ENCODE measurements at regions not wholly inside any gene's neighbourhood (a gene's known extent, or its start where the extent isn't known, plus 50 kb on each side); places are given as distances from the start of the nearest gene placed in this dataset.

DNA sequence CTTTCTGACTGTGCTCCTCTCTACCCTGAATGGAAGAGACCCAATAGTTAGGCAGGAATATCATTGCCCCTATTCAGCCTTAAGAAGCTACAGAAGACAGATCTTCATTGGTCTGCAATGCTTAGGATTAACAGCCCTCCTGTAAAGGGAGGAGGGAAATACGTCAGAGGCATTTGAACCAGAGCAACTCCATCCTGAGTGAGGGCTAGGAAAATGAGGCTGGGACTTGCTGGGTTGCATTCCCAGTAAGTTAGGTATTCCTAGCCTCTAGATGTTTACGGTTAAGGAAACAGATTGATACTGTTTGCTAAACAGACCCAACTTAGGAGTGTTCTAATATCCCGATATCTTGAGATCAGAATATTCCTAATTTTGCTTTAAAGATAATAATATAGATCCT lies 63.5 kb downstream of the PCDH18 start:
- Histone ChIP-seq H3K9me3 (no peaks in the 10 kb centered on the region), H3K27me3 (no peaks in the 10 kb centered on the region), H3K36me3 (no peaks in the 10 kb centered on the region), H3K4me3 (no peak overlapping the region)
- no peak for DNase-seq

DNA sequence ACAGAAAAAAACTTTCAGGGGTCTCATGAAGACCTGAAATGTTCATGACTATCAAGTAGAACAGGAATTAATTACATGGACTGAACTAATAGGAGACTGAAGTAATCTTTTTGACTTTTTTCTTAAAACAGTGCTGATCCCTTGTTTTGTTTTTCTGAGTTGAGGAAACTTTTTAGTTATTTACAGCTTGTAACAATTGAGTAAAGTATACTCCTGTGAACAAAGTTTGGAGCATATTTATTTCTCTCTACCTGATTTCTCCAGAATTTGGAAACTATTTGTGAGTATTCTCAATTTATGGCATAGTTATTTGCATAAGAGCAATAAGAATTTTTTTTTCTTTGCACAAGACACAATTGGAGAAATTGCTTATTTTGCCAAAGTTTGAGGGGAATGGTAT lies 64.8 kb downstream of the PCDH18 start:
- DNase-seq, result no peak
- Histone ChIP-seq H3K36me3 (no peaks in the 10 kb centered on the region), H3K4me3 (no peak overlapping the region), H3K9me3 (no peaks in the 10 kb centered on the region), H3K27me3 (no peaks in the 10 kb centered on the region)

DNA sequence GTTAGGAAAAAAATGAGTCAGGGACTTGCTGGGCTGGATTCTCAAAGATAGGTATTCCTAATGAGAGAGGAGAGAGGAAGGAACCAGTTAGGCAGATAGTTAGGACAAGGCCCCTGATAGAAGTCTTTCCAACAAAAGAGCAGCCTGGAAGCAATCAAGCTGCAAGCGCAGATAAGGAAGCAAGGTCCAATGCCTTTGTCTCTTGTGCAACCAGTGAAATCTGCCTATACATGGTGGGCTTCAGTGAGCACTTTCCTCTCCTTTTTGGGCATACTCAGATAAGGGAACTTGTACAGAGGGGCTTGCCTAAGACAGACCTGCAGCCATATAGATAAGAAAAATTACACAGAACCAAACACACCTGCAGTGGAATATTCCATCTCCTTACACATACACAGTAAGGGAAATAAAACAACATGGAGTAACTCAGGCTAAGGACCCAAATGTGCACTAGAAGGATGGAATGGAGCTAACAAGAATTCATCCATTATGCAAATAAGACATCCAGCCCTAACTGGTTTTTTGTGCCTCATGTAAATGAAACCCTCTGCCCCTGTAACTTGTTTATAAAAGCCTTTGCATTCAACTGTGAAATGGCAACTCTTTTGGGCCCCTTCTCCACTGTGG lies 68.8 kb downstream of the PCDH18 start:
- Histone ChIP-seq H3K27me3 (no peaks in the 10 kb centered on the region), H3K4me3 (no peak overlapping the region), H3K36me3 (no peaks in the 10 kb centered on the region), H3K9me3 (no peaks in the 10 kb centered on the region)
- no peak for DNase-seq

DNA sequence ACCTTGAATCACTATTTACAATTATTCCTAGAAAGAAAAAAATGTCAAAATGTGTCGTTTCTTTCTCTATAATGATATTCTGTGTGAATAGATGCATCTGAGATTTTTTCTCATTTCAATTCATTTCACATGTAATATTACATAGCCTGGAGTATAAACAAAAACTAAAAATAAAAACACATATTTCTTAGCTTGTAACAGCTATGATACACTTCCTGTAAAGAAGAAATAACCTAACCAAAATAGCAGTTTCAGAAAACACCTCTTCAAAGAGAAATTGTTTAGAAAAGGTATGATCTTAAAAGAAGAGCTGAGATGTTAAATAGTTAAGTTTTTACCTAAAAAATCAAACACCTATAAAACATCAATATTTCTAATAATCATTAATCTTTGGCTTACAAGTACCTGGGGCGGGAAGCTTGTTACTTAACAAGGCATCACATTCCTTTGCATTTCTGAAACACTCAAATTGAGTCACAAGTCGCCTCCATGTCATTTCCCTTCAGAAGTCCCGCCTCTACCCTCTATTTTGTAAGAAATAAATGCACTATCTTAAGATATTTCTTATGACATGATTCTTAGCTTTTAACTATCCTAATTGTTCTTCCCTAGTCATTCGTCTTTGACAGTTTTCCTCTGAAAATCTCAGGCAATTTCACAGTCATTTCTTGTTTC lies 76.5 kb downstream of the PCDH18 start:
- H3K36me3 ChIP-seq, result no peaks in the 10 kb centered on the region
- no peak overlapping the region for H3K4me3 ChIP-seq
- DNase-seq, result no peak
- no peaks in the 10 kb centered on the region for H3K9me3 ChIP-seq
- H3K27me3 ChIP-seq, result no peaks in the 10 kb centered on the region

DNA sequence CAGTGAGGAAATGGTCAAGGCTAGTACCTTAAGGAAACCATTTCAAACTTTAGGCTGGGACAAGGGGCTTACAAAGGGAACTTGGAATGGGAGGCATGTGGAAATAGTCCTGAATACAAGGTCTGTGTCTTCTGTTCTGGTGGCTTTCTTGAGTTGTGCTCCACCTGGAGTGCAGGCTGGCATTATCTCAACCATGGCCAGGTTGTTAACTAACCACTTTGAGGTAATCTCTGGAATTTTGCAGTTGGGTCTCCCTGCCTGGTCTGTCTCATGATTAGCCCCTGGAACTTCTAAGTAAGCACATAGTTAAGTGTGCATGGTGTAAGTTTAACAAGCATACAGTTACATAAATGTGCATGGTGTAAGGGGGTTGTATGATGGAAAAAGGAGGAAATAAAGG lies 77.5 kb downstream of the PCDH18 start:
- Histone ChIP-seq H3K36me3 (no peaks in the 10 kb centered on the region), H3K9me3 (no peaks in the 10 kb centered on the region), H3K4me3 (no peak overlapping the region), H3K27me3 (no peaks in the 10 kb centered on the region)
- no peak for DNase-seq

DNA sequence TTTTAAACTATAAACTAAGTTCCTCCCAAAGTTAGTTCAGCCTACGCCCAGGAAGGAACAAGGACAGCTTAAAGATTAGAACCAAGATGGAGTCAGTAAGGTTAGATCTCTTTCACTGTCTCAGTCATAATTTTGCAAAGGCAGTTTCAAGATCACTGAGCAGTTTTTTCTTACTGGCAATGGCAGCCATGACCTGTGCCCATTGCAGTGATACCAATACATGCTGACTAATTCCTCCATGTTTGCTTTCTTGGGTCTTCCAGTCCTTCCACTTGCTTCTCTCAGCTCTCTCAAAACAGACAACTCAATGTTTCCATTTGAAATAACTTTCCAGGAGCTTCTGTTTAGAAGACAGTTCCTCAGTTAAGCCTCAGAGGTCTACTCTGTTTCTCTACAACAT lies 79.5 kb downstream of the PCDH18 start:
- no peak overlapping the region for H3K4me3 ChIP-seq
- no peaks in the 10 kb centered on the region for H3K9me3 ChIP-seq
- H3K36me3 ChIP-seq, result no peaks in the 10 kb centered on the region
- H3K27me3 ChIP-seq, result no peaks in the 10 kb centered on the region
- DNase-seq, result no peak

DNA sequence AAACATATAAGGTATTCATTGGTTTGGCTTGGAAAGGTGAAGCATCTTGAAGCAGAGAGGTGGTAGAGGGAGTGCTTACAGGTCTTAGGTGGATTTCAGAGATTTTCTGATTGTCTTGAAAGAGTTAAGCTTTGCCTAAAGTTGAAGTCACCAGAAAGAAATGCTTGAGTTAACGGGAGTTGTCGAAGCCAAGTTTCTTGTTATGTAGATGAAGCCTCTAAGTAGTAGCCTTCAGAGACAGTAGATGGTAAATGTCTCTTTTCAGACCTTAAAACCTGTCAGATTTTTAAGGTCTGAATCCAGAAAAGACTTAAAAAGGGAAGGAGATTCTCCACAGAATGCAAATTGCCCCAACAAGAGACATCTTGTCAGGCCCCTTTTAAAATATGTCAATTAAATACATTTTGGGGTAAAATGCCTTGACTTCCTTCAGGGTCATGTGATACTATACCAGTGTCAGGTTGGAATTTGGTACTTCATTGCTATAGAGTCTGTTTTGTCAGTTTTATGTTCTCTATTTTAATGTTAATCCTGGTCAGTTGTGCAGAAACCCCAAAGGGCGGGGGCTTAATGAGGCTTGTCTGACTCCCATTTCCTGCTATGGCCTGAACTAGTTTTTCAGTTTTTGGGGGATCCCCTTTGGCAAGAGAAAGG lies 81.0 kb downstream of the PCDH18 start:
- Histone ChIP-seq H3K9me3 (no peaks in the 10 kb centered on the region), H3K27me3 (no peaks in the 10 kb centered on the region), H3K36me3 (no peaks in the 10 kb centered on the region), H3K4me3 (no peak overlapping the region)
- no peak for DNase-seq

DNA sequence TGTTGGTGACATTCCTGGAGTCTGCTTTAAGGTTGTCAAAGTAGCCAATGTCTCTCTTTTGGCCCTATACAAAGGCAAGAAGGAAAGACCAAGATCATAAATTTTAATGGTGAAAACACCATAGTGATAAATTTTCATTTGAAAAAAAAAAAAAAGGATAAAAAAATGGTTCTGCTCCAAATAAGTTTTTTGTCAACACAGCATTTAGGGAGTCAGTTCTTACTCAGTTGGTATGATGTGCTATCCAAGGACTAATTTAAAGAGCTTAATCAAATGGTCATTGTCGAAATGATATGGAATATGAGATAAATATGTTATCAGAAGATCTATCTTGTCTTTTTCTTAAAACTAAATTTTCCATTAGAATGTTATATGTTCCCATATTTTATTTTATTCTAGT lies 83.9 kb downstream of the PCDH18 start:
- no peak for DNase-seq
- no peaks in the 10 kb centered on the region for H3K27me3 ChIP-seq
- H3K9me3 ChIP-seq, result no peaks in the 10 kb centered on the region
- H3K36me3 ChIP-seq, result no peaks in the 10 kb centered on the region
- H3K4me3 ChIP-seq, result no peak overlapping the region

DNA sequence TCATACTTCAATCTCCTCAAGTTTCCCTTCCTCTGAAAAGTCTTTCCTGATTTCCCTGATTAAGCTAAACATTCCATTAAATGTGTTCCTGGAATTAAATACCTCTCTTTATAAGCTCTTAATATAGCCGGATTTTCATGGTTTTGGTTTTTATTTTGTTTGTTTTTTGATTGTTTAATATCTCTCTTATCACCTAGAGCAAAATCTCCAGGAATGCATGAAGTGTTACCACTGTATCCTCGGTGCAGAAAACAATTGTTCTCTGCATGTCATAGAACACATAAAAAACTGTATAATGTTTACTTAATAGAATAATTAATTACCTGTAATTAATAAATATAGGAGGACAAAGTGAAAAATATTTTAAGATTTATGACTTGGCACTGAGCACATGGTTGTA lies 86.2 kb downstream of the PCDH18 start:
- Histone ChIP-seq H3K9me3 (no peaks in the 10 kb centered on the region), H3K4me3 (no peak overlapping the region), H3K36me3 (no peaks in the 10 kb centered on the region), H3K27me3 (no peaks in the 10 kb centered on the region)
- no peak for DNase-seq

DNA sequence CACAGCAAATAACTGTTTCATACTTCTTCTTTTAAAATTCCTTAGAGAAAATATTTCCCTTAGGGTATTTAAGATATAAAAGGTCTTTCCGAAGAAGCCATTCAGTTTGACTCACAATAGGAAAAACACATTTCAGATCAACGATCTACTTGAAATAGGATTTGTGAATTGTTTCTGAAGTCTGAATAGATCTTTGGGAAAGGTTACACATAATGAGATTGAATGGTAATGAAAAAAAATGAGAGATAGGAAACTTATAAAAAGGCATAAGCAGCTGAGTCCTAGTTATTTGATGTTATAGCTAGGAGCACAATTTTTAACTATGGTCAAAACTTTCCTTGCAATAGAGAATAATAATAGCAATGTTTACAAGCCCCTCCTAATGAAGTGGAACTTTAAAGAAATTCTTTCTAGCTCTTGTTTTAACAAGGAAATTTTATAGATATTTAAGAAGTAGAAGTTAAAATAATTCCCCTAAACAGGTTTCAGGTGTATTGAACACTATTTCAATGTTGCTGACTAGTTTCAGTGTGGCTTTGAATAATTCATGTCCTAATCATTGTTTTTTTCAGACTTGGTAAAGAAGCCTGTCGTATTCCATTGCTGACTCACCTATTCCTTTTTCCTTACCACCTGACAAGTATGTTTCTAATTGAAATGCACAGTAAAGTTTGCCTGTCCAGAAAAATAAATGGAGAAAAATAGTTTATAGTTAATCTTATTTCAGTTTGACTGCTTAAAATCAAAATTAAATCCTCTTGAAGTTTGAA lies 89.1 kb downstream of the PCDH18 start:
- Histone ChIP-seq H3K36me3 (no peaks in the 10 kb centered on the region), H3K4me3 (no peak overlapping the region), H3K27me3 (no peaks in the 10 kb centered on the region), H3K9me3 (no peaks in the 10 kb centered on the region)
- no peak for DNase-seq

DNA sequence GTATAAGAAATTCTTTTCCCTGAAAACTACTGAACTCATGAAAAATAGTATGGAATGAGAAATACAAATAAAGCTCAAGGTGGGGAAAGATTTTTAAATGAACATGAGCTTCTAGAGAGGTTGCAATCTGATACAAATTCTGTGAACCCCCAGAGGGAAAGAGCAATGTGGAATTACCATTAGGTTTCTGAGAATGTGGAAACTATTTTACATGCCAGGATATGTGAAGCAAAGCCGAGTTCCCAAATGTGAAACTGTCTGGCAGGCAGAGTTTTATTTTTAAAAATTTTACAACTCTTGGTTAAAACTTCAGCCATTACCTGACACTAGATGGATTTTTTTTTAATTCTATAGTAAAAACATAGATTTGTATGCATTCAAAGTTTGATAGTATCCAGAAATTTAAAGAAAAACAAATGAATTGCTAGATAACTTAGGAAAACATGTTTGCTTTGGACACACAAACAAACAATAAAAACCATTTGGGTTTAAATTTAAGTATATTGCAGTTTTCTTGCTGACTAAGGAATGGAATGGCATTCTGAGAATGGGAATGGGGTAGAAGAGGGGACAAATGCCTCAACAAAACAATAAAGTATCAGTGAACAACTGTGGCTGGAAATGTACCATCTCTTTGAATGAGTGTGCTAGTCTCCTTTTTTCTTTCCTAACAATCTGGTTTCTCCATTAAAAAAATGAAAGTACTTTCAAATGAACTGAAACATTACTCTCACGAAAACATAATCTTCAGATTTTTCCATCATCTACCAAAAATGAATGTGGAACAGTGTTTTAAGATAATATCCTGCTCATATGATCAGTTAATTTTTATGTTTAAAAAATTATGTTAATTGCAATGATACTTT lies 99.6 kb downstream of the PCDH18 start:
- H3K36me3 ChIP-seq, result no peaks in the 10 kb centered on the region
- H3K27me3 ChIP-seq, result no peaks in the 10 kb centered on the region
- no peak overlapping the region for H3K4me3 ChIP-seq
- no peak for DNase-seq
- H3K9me3 ChIP-seq, result no peaks in the 10 kb centered on the region

DNA sequence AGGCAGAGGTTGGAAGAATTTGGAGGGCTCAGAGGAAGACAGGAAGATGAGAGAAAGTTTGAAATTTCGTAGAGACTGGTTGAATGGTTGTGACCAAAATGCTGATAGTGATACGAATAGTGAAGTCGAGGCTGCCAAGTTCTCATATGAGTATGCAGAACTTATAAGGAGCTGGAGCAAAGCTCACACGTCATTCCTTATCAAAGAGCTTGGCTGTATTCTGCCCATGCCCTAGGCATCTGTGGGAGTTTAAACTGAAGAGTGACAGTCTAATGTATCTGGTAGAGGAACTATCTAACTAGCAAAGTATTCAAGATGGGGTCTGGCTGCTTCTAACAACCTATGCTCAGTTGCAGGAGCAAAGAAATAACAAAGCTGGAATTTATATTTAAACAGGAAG lies 102.1 kb downstream of the PCDH18 start:
- Histone ChIP-seq H3K27me3 (no peaks in the 10 kb centered on the region), H3K36me3 (no peaks in the 10 kb centered on the region), H3K4me3 (no peak overlapping the region), H3K9me3 (no peaks in the 10 kb centered on the region)
- DNase-seq, result no peak

DNA sequence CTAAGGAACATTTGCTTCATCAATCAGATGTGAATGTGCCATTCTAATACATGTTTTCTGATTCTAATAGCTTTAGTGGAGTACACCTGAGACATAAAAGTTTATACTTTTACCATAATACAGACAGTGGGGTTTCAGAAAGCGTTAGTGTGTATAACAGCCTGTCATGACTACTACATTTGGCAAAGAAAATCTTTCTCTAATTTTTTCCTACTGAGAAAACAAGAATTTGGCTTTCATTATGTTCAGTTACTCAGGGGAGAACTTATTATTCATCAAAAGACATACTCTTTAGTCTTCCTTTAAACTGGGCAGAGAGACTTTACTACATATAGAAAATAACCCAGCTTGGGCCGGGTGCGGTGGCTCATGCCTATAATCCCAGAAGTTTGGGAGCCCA lies 104.9 kb downstream of the PCDH18 start:
- Histone ChIP-seq H3K9me3 (no peaks in the 10 kb centered on the region), H3K4me3 (no peak overlapping the region), H3K27me3 (no peaks in the 10 kb centered on the region), H3K36me3 (no peaks in the 10 kb centered on the region)
- DNase-seq, result no peak

DNA sequence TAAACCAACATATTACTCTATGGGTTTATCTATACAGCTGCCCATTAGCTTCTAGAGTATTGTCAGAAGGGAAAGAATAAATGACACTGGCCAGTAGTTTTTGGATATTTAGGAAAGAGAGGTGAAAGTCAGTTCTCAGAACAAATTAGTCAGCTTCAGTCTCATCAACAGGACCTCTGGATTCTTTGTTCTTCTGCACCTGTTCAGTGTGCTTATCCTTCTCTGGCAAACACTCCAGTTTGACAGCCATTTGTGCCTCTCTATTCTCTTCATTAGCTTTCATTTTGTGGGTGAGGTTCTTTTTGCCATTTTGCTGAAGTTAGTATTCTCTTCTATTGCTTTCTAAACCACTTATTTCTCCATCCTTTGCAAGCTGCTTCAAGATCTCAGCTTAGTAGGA lies 107.0 kb downstream of the PCDH18 start:
- Histone ChIP-seq H3K27me3 (no peaks in the 10 kb centered on the region), H3K36me3 (no peaks in the 10 kb centered on the region), H3K4me3 (no peak overlapping the region), H3K9me3 (no peaks in the 10 kb centered on the region)
- DNase-seq, result no peak

DNA sequence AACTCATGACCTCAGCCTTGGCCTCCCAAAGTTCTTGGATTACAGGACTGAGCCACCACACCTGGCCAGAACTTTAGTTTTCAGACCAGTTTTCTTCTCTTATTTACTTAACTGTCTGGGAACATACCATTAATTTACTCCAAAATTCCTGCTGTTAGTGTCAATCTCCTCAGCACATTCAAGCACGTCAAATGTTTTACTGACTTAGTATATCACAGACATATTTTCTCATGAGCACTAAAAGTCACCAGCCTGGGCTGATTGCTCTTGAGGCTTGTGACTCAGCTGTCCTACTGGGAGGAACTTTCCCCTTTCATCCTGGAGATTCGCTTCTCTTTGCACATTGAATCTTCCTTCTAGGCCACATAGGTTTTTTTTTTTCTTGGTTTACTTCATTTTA lies 109.6 kb downstream of the PCDH18 start:
- Histone ChIP-seq H3K36me3 (no peaks in the 10 kb centered on the region), H3K9me3 (no peaks in the 10 kb centered on the region), H3K27me3 (no peaks in the 10 kb centered on the region), H3K4me3 (no peak overlapping the region)
- DNase-seq, result no peak

DNA sequence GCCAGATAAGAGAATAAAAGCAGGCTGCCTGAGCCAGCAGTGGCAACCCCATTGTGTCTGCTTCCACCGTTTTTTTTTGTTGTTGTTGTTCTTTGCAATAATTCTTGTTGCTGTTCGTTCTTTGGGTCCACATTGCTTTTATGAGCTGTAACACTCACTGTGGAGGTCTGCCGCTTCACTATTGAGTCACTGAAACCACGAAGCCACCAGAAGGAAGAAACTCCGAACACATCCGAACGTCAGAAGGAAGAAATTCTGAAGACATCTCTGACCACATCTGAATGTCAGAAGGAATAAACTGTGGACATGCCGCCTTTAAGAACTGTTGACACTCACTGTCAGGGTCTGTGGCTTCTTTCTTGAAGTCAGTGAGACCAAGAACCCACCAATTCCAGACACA lies 110.5 kb downstream of the PCDH18 start:
- no peak for DNase-seq
- Histone ChIP-seq H3K36me3 (no peaks in the 10 kb centered on the region), H3K4me3 (no peak overlapping the region), H3K27me3 (no peaks in the 10 kb centered on the region), H3K9me3 (no peaks in the 10 kb centered on the region)

All from MG63 (cell line).